Kidney epithelial cell (primary cell): ENCODE measurements at regions not wholly inside any gene's neighbourhood (a gene's known extent, or its start where the extent isn't known, plus 50 kb on each side); places are given as distances from the start of the nearest gene placed in this dataset.

Source experiments
- DNase-seq: peaks from one replicate; pipeline ENCODE4 v3.0.0-alpha.2; 2010; ENCODE audit warnings: low read depth
- H3K27me3 ChIP-seq: 2 replicates; pipeline ENCODE4 v1.6.0; 2011; ENCODE audit warnings: low read length; ENCODE audit not compliant: control insufficient read depth, insufficient read depth
- H3K36me3 ChIP-seq: 2 replicates; pipeline ENCODE4 v1.5.1; 2011; ENCODE audit warnings: low read length; ENCODE audit not compliant: control insufficient read depth, insufficient read depth
- H3K4me3 ChIP-seq: 2 replicates; pipeline ENCODE4 v1.5.1; 2011; ENCODE audit warnings: low read depth, mild to moderate bottlenecking, control low read depth, low read length
- CTCF ChIP-seq: IDR thresholded peaks from 2 replicates; pipeline ENCODE4 v1.5.1; 2011; ENCODE audit warnings: mild to moderate bottlenecking, moderate library complexity, low read length, control low read depth, inconsistent platforms; ENCODE audit not compliant: insufficient read depth, poor library complexity, severe bottlenecking

- no peak for TF ChIP-seq CTCF
- H3K36me3 ChIP-seq = no peaks in the 10 kb centered on the region
- no peaks in the 10 kb centered on the region for H3K27me3 ChIP-seq
- no peak overlapping the region for H3K4me3 ChIP-seq
- no peak for DNase-seq
These were observed 1037.1 kb downstream of the STPG2 start for GRCh38 chr4:97106161-97106560.

DNA sequence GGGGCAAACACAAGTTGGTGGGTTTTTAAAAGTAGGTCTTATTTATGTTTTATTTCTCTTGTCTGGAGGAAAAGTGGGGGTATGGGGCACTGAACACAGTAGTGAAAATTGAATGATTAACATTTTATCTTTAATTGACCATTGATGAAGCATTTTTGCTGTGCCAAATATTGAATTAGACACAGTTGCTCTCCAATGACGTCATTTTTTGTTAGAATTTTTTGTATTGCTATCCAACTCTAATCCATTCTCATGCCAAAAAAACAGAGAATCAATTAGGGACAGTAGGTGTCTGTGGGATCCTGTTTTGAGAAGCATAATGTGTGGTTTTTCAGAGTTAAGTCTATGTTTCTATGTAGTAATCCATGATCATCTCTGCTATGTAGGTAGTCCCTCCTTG, 1032.8 kb downstream of the STPG2 start:
- Histone ChIP-seq H3K36me3 (no peaks in the 10 kb centered on the region), H3K4me3 (no peak overlapping the region), H3K27me3 (no peaks in the 10 kb centered on the region)
- no peak for DNase-seq
- TF ChIP-seq CTCF = no peak

DNA sequence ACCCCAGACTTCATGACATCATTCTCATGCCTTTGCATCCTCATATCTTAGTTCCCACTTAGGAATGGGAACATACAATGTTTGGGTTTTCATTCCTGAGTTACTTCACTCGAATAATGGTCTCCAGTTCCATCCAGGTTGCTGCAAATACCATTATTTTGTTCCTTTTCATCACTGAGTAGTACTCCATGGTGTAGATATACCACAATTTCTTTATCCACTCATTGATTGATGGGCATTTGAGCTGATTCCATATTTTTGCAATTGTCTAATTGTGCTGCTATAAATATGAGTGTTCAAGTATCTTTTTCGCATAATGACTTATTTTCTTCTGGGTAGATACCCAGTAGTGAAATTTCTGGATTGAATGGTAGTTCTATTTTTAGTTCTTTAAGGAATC, 1026.8 kb downstream of the STPG2 start:
- no peak for TF ChIP-seq CTCF
- H3K4me3 ChIP-seq = no peak overlapping the region
- no peak for DNase-seq
- no peaks in the 10 kb centered on the region for H3K36me3 ChIP-seq
- no peaks in the 10 kb centered on the region for H3K27me3 ChIP-seq

DNA sequence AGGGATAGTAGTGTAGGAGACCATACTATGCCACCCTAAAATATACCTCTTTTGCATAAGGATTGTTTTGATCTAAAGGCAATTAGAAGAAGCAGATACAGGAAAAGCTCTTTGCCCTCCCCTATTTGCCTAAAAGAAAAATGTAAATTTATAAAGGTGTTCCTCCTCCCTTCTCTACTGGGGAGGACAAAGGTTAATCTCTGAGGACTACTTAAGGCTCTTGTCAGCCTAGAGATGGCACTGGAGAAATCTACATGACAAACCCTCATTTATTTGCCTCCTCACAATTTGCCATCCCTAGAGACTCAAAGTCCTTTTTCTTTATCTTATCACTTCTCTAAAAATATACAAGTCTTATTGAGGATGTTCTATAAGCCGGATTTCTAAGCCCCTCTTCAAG, 1021.8 kb downstream of the STPG2 start:
- no peak for TF ChIP-seq CTCF
- no peak for DNase-seq
- no peaks in the 10 kb centered on the region for H3K36me3 ChIP-seq
- H3K27me3 ChIP-seq = no peaks in the 10 kb centered on the region
- no peak overlapping the region for H3K4me3 ChIP-seq

GRCh38 chr4:97123573-97123972, 1019.7 kb downstream of the STPG2 start:
- no peaks in the 10 kb centered on the region for H3K36me3 ChIP-seq
- DNase-seq = no peak
- H3K4me3 ChIP-seq = no peak overlapping the region
- TF ChIP-seq CTCF = no peak
- no peaks in the 10 kb centered on the region for H3K27me3 ChIP-seq

GRCh38 chr4:97132435-97132834, 1010.8 kb downstream of the STPG2 start:
- no peak for TF ChIP-seq CTCF
- Histone ChIP-seq H3K36me3 (no peaks in the 10 kb centered on the region), H3K4me3 (no peak overlapping the region), H3K27me3 (no peaks in the 10 kb centered on the region)
- no peak for DNase-seq
